Endothelial cell of umbilical vein (primary cell): ENCODE measurements at regions not wholly inside any gene's neighbourhood (a gene's known extent, or its start where the extent isn't known, plus 50 kb on each side); places are given as distances from the start of the nearest gene placed in this dataset.
"Not testable (repeated sequence)": the region's sequence is repeated elsewhere in the genome, so short reads cannot be mapped to it uniquely, and the experiment has no call there.

Source experiments
- BruUV-seq: library from RNA; stranded (reverse); fragments of 400-500 nt; replicated peaks from 2 replicates; lab custom pipeline; 2021; lab: Mats Ljungman, UMichigan
- CTCF ChIA-PET: fragments of 300-600, 350-600 bp; sonication (Branson Sonifier 250); formaldehyde crosslinking; loops from one replicate; lab custom pipeline; 2021; ENCODE audit warnings: antibody characterized with exemption, inconsistent platforms; lab: Charles Lee
- POLR2A ChIA-PET: fragments of 300-600, 350-600 bp; sonication (Branson Sonifier 250); formaldehyde crosslinking; loops from one replicate; lab custom pipeline; 2021; ENCODE audit warnings: antibody characterized with exemption, inconsistent platforms; lab: Charles Lee
- DNase-seq: peaks from one replicate; pipeline ENCODE4 v3.0.0-alpha.2; 2011; ENCODE audit warnings: low read depth, low spot score
- FAIRE-seq: peaks from 2 replicates; lab custom pipeline; 2011; peaks lifted over from hg19 to GRCh38; lab: Jason Lieb, UNC
- H2AFZ ChIP-seq: 2 replicates; pipeline ENCODE4 v1.6.0; 2012; ENCODE audit warnings: low read depth, low read length, control low read depth, inconsistent platforms
- H3K27ac ChIP-seq: 2 replicates; pipeline ENCODE4 v1.5.1; 2011; ENCODE audit warnings: low read depth, mild to moderate bottlenecking, control low read depth, low read length, moderate library complexity; ENCODE audit not compliant: insufficient read depth
- H3K27me3 ChIP-seq, 2 experiments: 2 replicates each; pipeline versions ENCODE4 v1.6.0 to v1.6.1; 2011; ENCODE audit warnings: low read length in 2 of 2, mixed read lengths in 1 of 2; ENCODE audit not compliant: control insufficient read depth in 2 of 2, insufficient read depth in 2 of 2
- H3K36me3 ChIP-seq, 2 experiments: 2 replicates in 1 of 2; 3 replicates in 1 of 2; pipeline ENCODE4 v1.5.1; 2011; ENCODE audit warnings: low read length in 2 of 2, mild to moderate bottlenecking in 1 of 2, moderate library complexity in 1 of 2; ENCODE audit not compliant: control insufficient read depth in 2 of 2, insufficient read depth in 2 of 2; ENCODE audit errors: extremely low read depth in 1 of 2
- H3K4me1 ChIP-seq: 3 replicates; pipeline ENCODE4 v1.5.1; 2011; ENCODE audit warnings: mild to moderate bottlenecking, low read length; ENCODE audit not compliant: control insufficient read depth, insufficient read depth; ENCODE audit errors: extremely low read depth
- H3K4me2 ChIP-seq: 2 replicates; pipeline ENCODE4 v1.6.1; 2011; ENCODE audit warnings: low read length, control low read depth, mixed read lengths; ENCODE audit not compliant: insufficient read depth
- H3K4me3 ChIP-seq, 3 experiments: fragments of 200-600 bp in 1 of 3; sonication (generic), shearing (Covaris generic) in 1 of 3; replicated peaks in 1 of 3; 2 replicates each; pipeline ENCODE4 v1.5.1; 2011 to 2016; ENCODE audit warnings: control low read depth in 3 of 3, low read length in 3 of 3, mild to moderate bottlenecking in 2 of 3, inconsistent platforms in 1 of 3, low read depth in 1 of 3, moderate library complexity in 1 of 3; ENCODE audit not compliant: insufficient read depth in 1 of 3
- H3K79me2 ChIP-seq: 2 replicates; pipeline ENCODE4 v1.6.0; 2012; ENCODE audit warnings: low read length, inconsistent platforms; ENCODE audit not compliant: control insufficient read depth, insufficient read depth
- H3K9ac ChIP-seq: replicated peaks from 2 replicates; pipeline ENCODE3; 2011; ENCODE audit warnings: low read length, control low read depth; ENCODE audit not compliant: insufficient read depth; ENCODE audit errors: extremely low read depth
- H3K9me1 ChIP-seq: replicated peaks from 3 replicates; pipeline ENCODE4 v1.6.0; 2011; ENCODE audit warnings: mild to moderate bottlenecking, low read length; ENCODE audit not compliant: control insufficient read depth, insufficient read depth; ENCODE audit errors: extremely low read depth
- H3K9me3 ChIP-seq: replicated peaks from 2 replicates; pipeline ENCODE4 v1.5.1; 2012; ENCODE audit warnings: low read length, inconsistent platforms; ENCODE audit not compliant: control insufficient read depth, insufficient read depth
- H4K20me1 ChIP-seq: replicated peaks from 2 replicates; pipeline ENCODE3; 2011; ENCODE audit warnings: mild to moderate bottlenecking, low read length; ENCODE audit not compliant: control insufficient read depth, insufficient read depth; ENCODE audit errors: extremely low read depth
- EZH2 ChIP-seq: IDR thresholded peaks from 2 replicates; pipeline ENCODE4 v1.6.1; 2012; ENCODE audit warnings: borderline replicate concordance, low read depth, mild to moderate bottlenecking, moderate library complexity, low read length, inconsistent platforms; ENCODE audit not compliant: severe bottlenecking
- FOS ChIP-seq: IDR thresholded peaks from 2 replicates; pipeline ENCODE4 v1.6.1; 2011; ENCODE audit warnings: mild to moderate bottlenecking, low read length, moderate library complexity, borderline replicate concordance; ENCODE audit not compliant: insufficient read depth
- GATA2 ChIP-seq: IDR thresholded peaks from 2 replicates; pipeline ENCODE4 v1.7.0; 2011; ENCODE audit warnings: low read depth, mild to moderate bottlenecking, moderate library complexity, mixed read lengths, low read length; ENCODE audit not compliant: insufficient read length, insufficient read depth
- JUN ChIP-seq: IDR thresholded peaks from 2 replicates; pipeline ENCODE4 v1.6.1; 2011; ENCODE audit warnings: borderline replicate concordance, low read depth; ENCODE audit not compliant: insufficient read length, insufficient read depth
- MYC ChIP-seq: IDR thresholded peaks from one replicate; pipeline ENCODE4 v1.6.1; 2011; ENCODE audit warnings: mild to moderate bottlenecking, low read depth, low read length
- POLR2A ChIP-seq: IDR thresholded peaks from 2 replicates; pipeline ENCODE4 v1.6.1; 2012; ENCODE audit warnings: low read depth, mild to moderate bottlenecking, control low read depth, low read length
- POLR2AphosphoS5 ChIP-seq: IDR thresholded peaks from 2 replicates; pipeline ENCODE4 v1.6.1; 2012; ENCODE audit warnings: low read depth, mild to moderate bottlenecking, control low read depth, low read length, moderate library complexity; ENCODE audit not compliant: insufficient read depth
- dilution Hi-C: fragments of 300-500 bp; cut with MboI; formaldehyde crosslinking; loops from one replicate; pipeline ENCODE4 v1.15.0; 2019; ENCODE audit warnings: low sequenced_read_pairs; ENCODE audit not compliant: extremely low pct_ligation_motif_present
- intact Hi-C: fragments of 100-400 bp; cut with micrococcal nuclease; formaldehyde crosslinking; loops from one replicate; pipeline ENCODE4 v1.10.0; 2022
- TF ChIP-seq, protein P1 (sequence below), 2 donors: IDR thresholded peaks; 1 replicate in 1 of 2; 2 replicates in 1 of 2; pipeline ENCODE4 v1.5.1; 2011; ENCODE audit warnings: low read length in 2 of 2, mild to moderate bottlenecking in 2 of 2, moderate library complexity in 2 of 2, control low read depth in 1 of 2, inconsistent platforms in 1 of 2, low read depth in 1 of 2; ENCODE audit not compliant: insufficient read depth in 1 of 2; ENCODE audit errors: extremely low read depth in 1 of 2
- TF ChIP-seq, protein P2 (sequence below): IDR thresholded peaks from 2 replicates; pipeline ENCODE4 v1.6.1; 2011; ENCODE audit not compliant: insufficient read depth, insufficient read length

DNA sequence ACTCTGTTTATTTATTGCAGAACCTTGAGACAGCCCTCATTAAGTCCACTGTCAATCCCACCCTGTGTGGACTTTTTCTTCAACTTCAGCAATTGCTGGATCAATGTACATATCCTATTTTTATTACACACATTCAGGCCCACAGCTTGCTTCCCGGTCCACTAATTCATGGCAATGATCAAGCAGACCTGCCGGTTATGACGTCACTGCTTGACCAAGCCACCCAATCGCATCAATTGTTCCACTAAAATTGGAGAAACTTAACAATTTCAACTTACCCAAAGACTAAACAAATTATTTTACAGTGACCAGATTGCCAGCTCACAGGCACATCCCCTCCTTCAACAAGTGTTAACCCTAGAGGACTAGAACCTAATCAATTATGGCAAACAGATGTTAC, 240.4 kb upstream of the MAGEB18 start:
- no peaks in the 10 kb centered on the region for H3K36me3 ChIP-seq
- H3K9me3 ChIP-seq, result no peaks in the 10 kb centered on the region
- DNase-seq (no peak), FAIRE-seq (no peak)
- no peak overlapping the region for H2AFZ ChIP-seq
- no peaks in the 10 kb centered on the region for H3K27me3 ChIP-seq
- H3K9me1 ChIP-seq, result no peaks in the 10 kb centered on the region
- H3K79me2 ChIP-seq, result no peaks in the 10 kb centered on the region
- no peak overlapping the region for H3K9ac ChIP-seq
- dilution Hi-C loops (no loop called here), intact Hi-C loops (no loop called here)
- no peak overlapping the region for H3K27ac ChIP-seq
- POLR2A ChIA-PET, result no interaction called here
- H3K4me1 ChIP-seq, result no peaks in the 10 kb centered on the region
- H4K20me1 ChIP-seq, result no peaks in the 10 kb centered on the region
- TF ChIP-seq, protein P1, sequence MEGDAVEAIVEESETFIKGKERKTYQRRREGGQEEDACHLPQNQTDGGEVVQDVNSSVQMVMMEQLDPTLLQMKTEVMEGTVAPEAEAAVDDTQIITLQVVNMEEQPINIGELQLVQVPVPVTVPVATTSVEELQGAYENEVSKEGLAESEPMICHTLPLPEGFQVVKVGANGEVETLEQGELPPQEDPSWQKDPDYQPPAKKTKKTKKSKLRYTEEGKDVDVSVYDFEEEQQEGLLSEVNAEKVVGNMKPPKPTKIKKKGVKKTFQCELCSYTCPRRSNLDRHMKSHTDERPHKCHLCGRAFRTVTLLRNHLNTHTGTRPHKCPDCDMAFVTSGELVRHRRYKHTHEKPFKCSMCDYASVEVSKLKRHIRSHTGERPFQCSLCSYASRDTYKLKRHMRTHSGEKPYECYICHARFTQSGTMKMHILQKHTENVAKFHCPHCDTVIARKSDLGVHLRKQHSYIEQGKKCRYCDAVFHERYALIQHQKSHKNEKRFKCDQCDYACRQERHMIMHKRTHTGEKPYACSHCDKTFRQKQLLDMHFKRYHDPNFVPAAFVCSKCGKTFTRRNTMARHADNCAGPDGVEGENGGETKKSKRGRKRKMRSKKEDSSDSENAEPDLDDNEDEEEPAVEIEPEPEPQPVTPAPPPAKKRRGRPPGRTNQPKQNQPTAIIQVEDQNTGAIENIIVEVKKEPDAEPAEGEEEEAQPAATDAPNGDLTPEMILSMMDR (IDR thresholded peaks at IDR 0.05; ENCODE audit: extremely low read depth in 1 of 2, insufficient read depth in 1 of 2, low read depth in 1 of 2, low read length in 2 of 2), result no peak
- TF ChIP-seq, protein P2, sequence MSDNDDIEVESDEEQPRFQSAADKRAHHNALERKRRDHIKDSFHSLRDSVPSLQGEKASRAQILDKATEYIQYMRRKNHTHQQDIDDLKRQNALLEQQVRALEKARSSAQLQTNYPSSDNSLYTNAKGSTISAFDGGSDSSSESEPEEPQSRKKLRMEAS, result no peak
- no peak for TF ChIP-seq POLR2AphosphoS5
- TF ChIP-seq JUN, result no peak
- TF ChIP-seq POLR2A, result no peak
- no peak for TF ChIP-seq FOS
- no peak for TF ChIP-seq EZH2
- no peak for TF ChIP-seq MYC
- TF ChIP-seq GATA2, result no peak
- no TSS peak for BruUV-seq
- no peak overlapping the region for H3K4me2 ChIP-seq
- H3K4me3 ChIP-seq, result no peak overlapping the region
- CTCF ChIA-PET, result no interaction called here

DNA sequence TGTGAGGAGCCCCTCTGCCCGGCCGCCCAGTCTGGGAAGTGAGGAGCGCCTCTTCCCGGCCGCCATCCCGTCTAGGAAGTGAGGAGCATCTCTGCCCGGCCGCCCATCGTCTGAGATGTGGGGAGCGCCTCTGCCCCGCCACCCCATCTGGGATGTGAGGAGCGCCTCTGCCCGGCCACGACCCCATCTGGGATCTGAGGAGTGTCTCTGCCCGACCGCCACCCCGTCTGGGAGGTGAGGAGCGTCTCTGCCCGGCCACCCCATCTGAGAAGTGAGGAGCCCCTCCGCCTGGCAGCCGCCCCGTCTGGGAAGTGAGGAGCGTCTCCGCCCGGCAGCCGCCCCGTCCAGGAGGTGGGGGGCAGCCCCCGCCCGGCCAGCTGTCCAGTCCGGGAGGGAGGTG, 232.4 kb upstream of the MAGEB18 start:
- H4K20me1 ChIP-seq, H3K4me1 ChIP-seq, H3K27ac ChIP-seq, intact Hi-C loops, H3K9me3 ChIP-seq, FAIRE-seq, BruUV-seq, dilution Hi-C loops, H3K79me2 ChIP-seq, CTCF ChIA-PET, DNase-seq, H3K9me1 ChIP-seq, H3K36me3 ChIP-seq, POLR2A ChIA-PET, H3K27me3 ChIP-seq, H3K4me3 ChIP-seq, H3K9ac ChIP-seq, H2AFZ ChIP-seq, H3K4me2 ChIP-seq: not testable (repeated sequence)
